GM21619 (cell line): ENCODE measurements at regions not wholly inside any gene's neighbourhood (a gene's known extent, or its start where the extent isn't known, plus 50 kb on each side); places are given as distances from the start of the nearest gene placed in this dataset.
"Not testable (repeated sequence)": the region's sequence is repeated elsewhere in the genome, so short reads cannot be mapped to it uniquely, and the experiment has no call there.

Experiments
- ATAC-seq: cut with Tn5 transposase; IDR thresholded peaks from one replicate; pipeline ENCODE4 v1.9.1; 2021; ENCODE audit not compliant: unreplicated experiment

- ATAC-seq, result not testable (repeated sequence)
These were observed 385.3 kb downstream of the AMY1C start for GRCh38 chr1:104135036-104135435.

- no peak for ATAC-seq
These were observed 386.9 kb downstream of the AMY1C start for GRCh38 chr1:104136621-104137020.

- no peak for ATAC-seq
These were observed 407.0 kb downstream of the AMY1C start for GRCh38 chr1:104156738-104157137.

GRCh38 chr1:104163912-104164476 is 414.3 kb downstream of the AMY1C start:
- no peak for ATAC-seq

- ATAC-seq, result no peak
These were observed 422.6 kb downstream of the AMY1C start for GRCh38 chr1:104172243-104172681.

GRCh38 chr1:104182251-104182650 is 432.6 kb downstream of the AMY1C start:
- ATAC-seq, result no peak

GRCh38 chr1:104189207-104189606 is 439.5 kb downstream of the AMY1C start:
- no peak for ATAC-seq

- no peak for ATAC-seq
These were observed 441.1 kb downstream of the AMY1C start for GRCh38 chr1:104190821-104191220.

GRCh38 chr1:104195395-104195794 is 445.7 kb downstream of the AMY1C start:
- ATAC-seq, result no peak

- no peak for ATAC-seq
These were observed 446.4 kb downstream of the AMY1C start for GRCh38 chr1:104196136-104196535.

GRCh38 chr1:104197516-104197915 is 447.8 kb downstream of the AMY1C start:
- ATAC-seq, result no peak

GRCh38 chr1:104212239-104212638 is 462.5 kb downstream of the AMY1C start:
- ATAC-seq, result no peak

- ATAC-seq, result not testable (repeated sequence)
These were observed 467.8 kb downstream of the AMY1C start for GRCh38 chr1:104217395-104217986.

- ATAC-seq, result no peak
These were observed 480.2 kb downstream of the AMY1C start for GRCh38 chr1:104229860-104230259.

- no peak for ATAC-seq
These were observed 482.0 kb downstream of the AMY1C start for GRCh38 chr1:104231676-104232075.

GRCh38 chr1:104235141-104235540 is 485.4 kb downstream of the AMY1C start:
- ATAC-seq, result no peak

- no peak for ATAC-seq
These were observed 489.3 kb downstream of the AMY1C start for GRCh38 chr1:104238991-104239390.

- ATAC-seq, result no peak
These were observed 498.7 kb downstream of the AMY1C start for GRCh38 chr1:104248385-104248784.

- no peak for ATAC-seq
These were observed 509.8 kb downstream of the AMY1C start for GRCh38 chr1:104259481-104259880.

GRCh38 chr1:104263110-104263509 is 513.4 kb downstream of the AMY1C start:
- ATAC-seq, result not testable (repeated sequence)

- no peak for ATAC-seq
These were observed 514.8 kb downstream of the AMY1C start for GRCh38 chr1:104264521-104264920.

- ATAC-seq, result no peak
These were observed 515.5 kb downstream of the AMY1C start for GRCh38 chr1:104265163-104265562.

- peak; percentile 84 for ATAC-seq
These were observed 516.9 kb downstream of the AMY1C start for GRCh38 chr1:104266612-104267011.
